ENCODE measurements at regions not wholly inside any gene's neighbourhood (a gene's known extent, or its start where the extent isn't known, plus 50 kb on each side); places are given as distances from the start of the nearest gene placed in this dataset.

- TF ChIP-seq HMGXB4 (CRISPR knock-in tag; IDR thresholded peaks at IDR 0.05; ENCODE audit: borderline replicate concordance in 1 of 2, low read depth in 1 of 2), result peak in 1 of 2 experiments; percentile 48; a peak in 1 of 4 replicates
- 0 out of 2 replicates have a peak, but pooled peaks have one; percentile 56 for TF ChIP-seq ZNF510 (CRISPR knock-in tag; IDR thresholded peaks at IDR 0.05; ENCODE audit: low read depth)
- TF ChIP-seq ZNF792 (CRISPR knock-in tag; IDR thresholded peaks at IDR 0.05), result 0 out of 2 replicates have a peak, but pooled peaks have one; percentile 20
- no peak for TF ChIP-seq LCORL (IDR thresholded peaks at IDR 0.05)
- TF ChIP-seq LCORL (CRISPR knock-in tag; IDR thresholded peaks at IDR 0.05), result peak; percentile 65
- TF ChIP-seq MTERF4 (CRISPR knock-in tag; IDR thresholded peaks at IDR 0.05), result 0 out of 2 replicates have a peak, but pooled peaks have one; percentile 31
- 0 out of 2 replicates have a peak, but pooled peaks have one; percentile 15 for TF ChIP-seq SRY (CRISPR knock-in tag; IDR thresholded peaks at IDR 0.05)
- peak; percentile 64; the same call in 1 of the 2 replicates for TF ChIP-seq ZNF280D (CRISPR knock-in tag; IDR thresholded peaks at IDR 0.05)
- TF ChIP-seq, protein P1, sequence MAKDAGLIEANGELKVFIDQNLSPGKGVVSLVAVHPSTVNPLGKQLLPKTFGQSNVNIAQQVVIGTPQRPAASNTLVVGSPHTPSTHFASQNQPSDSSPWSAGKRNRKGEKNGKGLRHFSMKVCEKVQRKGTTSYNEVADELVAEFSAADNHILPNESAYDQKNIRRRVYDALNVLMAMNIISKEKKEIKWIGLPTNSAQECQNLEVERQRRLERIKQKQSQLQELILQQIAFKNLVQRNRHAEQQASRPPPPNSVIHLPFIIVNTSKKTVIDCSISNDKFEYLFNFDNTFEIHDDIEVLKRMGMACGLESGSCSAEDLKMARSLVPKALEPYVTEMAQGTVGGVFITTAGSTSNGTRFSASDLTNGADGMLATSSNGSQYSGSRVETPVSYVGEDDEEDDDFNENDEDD (CRISPR knock-in tag; IDR thresholded peaks at IDR 0.05; ENCODE audit: borderline replicate concordance), result peak; percentile 65; the same call in 1 of the 2 replicates
- TF ChIP-seq, protein P2, sequence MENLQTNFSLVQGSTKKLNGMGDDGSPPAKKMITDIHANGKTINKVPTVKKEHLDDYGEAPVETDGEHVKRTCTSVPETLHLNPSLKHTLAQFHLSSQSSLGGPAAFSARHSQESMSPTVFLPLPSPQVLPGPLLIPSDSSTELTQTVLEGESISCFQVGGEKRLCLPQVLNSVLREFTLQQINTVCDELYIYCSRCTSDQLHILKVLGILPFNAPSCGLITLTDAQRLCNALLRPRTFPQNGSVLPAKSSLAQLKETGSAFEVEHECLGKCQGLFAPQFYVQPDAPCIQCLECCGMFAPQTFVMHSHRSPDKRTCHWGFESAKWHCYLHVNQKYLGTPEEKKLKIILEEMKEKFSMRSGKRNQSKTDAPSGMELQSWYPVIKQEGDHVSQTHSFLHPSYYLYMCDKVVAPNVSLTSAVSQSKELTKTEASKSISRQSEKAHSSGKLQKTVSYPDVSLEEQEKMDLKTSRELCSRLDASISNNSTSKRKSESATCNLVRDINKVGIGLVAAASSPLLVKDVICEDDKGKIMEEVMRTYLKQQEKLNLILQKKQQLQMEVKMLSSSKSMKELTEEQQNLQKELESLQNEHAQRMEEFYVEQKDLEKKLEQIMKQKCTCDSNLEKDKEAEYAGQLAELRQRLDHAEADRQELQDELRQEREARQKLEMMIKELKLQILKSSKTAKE (CRISPR knock-in tag; IDR thresholded peaks at IDR 0.05; ENCODE audit: borderline replicate concordance), result 0 out of 2 replicates have a peak, but pooled peaks have one; percentile 20
- no peak for TF ChIP-seq CCAR2 (optimal IDR thresholded peaks at IDR 0.05; ENCODE audit: low read depth, low read length)
Observed at GRCh38 chr7:4631380-4632179, 50.5 kb upstream of the FOXK1 start (continued).

Data from HepG2 (cell line).